GM19099 (cell line): ENCODE measurements at regions not wholly inside any gene's neighbourhood (a gene's known extent, or its start where the extent isn't known, plus 50 kb on each side); places are given as distances from the start of the nearest gene placed in this dataset.

Source experiments
- POLR2A ChIP-seq: IDR thresholded peaks from 3 replicates; pipeline ENCODE4 v1.6.1; 2011; ENCODE audit warnings: low read depth; ENCODE audit not compliant: insufficient read length; ENCODE audit errors: extremely low read depth

- TF ChIP-seq POLR2A: no peak
These were observed 187.0 kb downstream of the MID1IP1 start for GRCh38 chrX:38988301-38988700.

GRCh38 chrX:38989076-38989475 lies 187.8 kb downstream of the MID1IP1 start:
- TF ChIP-seq POLR2A: no peak

- no peak for TF ChIP-seq POLR2A
These were observed 190.6 kb downstream of the MID1IP1 start for GRCh38 chrX:38991656-38992440.

GRCh38 chrX:38992441-38993096 lies 191.3 kb downstream of the MID1IP1 start:
- no peak for TF ChIP-seq POLR2A

- no peak for TF ChIP-seq POLR2A
These were observed 192.2 kb downstream of the MID1IP1 start for GRCh38 chrX:38993500-38993899.

GRCh38 chrX:38999099-38999498 lies 197.8 kb downstream of the MID1IP1 start:
- no peak for TF ChIP-seq POLR2A

- TF ChIP-seq POLR2A: no peak
These were observed 198.9 kb downstream of the MID1IP1 start for GRCh38 chrX:38999967-39000745.

- no peak for TF ChIP-seq POLR2A
These were observed 199.5 kb downstream of the MID1IP1 start for GRCh38 chrX:39000802-39001201.

GRCh38 chrX:39002466-39002865 lies 201.2 kb downstream of the MID1IP1 start:
- no peak for TF ChIP-seq POLR2A

- TF ChIP-seq POLR2A: no peak
These were observed 207.3 kb downstream of the MID1IP1 start for GRCh38 chrX:39008549-39008948.

GRCh38 chrX:39011454-39012221 lies 210.4 kb downstream of the MID1IP1 start:
- no peak for TF ChIP-seq POLR2A

GRCh38 chrX:39012621-39013111 lies 211.4 kb downstream of the MID1IP1 start:
- TF ChIP-seq POLR2A: no peak

GRCh38 chrX:39016556-39016955 lies 215.3 kb downstream of the MID1IP1 start:
- no peak for TF ChIP-seq POLR2A

- TF ChIP-seq POLR2A: no peak
These were observed 215.8 kb downstream of the MID1IP1 start for GRCh38 chrX:39017077-39017476.

GRCh38 chrX:39017716-39018115 lies 216.5 kb downstream of the MID1IP1 start:
- no peak for TF ChIP-seq POLR2A
